Right lobe of liver (tissue), 4 donors: ENCODE measurements at regions not wholly inside any gene's neighbourhood (a gene's known extent, or its start where the extent isn't known, plus 50 kb on each side); places are given as distances from the start of the nearest gene placed in this dataset.

ENCODE experiments used
- CTCF ChIP-seq, 4 donors: fragments of 200-600 bp in 3 of 4; fragments of 450-650 bp in 1 of 4; IDR thresholded peaks; one replicate each; pipeline versions ENCODE4 v1.5.1 to v1.8.0; 2016 to 2022; ENCODE audit warnings: antibody characterized with exemption in 4 of 4, mild to moderate bottlenecking in 2 of 4
- POLR2A ChIP-seq: fragments of 450-650 bp; IDR thresholded peaks from one replicate; pipeline ENCODE4 v1.6.1; 2017; ENCODE audit warnings: antibody characterized with exemption, mild to moderate bottlenecking
- donor health status: DM: no; HTN: no; CAD: no.
- donor health status: DM: no; HTN: no; CAD: no.
- donor health status: DM: no; HTN: yes; CAD: no.

- no peak for TF ChIP-seq POLR2A
- no peak for TF ChIP-seq CTCF (IDR thresholded peaks at IDR 0.05)
Measured at GRCh38 chr3:22704571-22705354, 498.4 kb upstream of the UBE2E2 start.
